8988T (cell line): ENCODE measurements at regions not wholly inside any gene's neighbourhood (a gene's known extent, or its start where the extent isn't known, plus 50 kb on each side); places are given as distances from the start of the nearest gene placed in this dataset.
"Not testable (repeated sequence)": the region's sequence is repeated elsewhere in the genome, so short reads cannot be mapped to it uniquely, and the experiment has no call there.

Source experiments
- DNase-seq: peaks from one replicate; pipeline ENCODE4 v3.0.0; 2011

DNA sequence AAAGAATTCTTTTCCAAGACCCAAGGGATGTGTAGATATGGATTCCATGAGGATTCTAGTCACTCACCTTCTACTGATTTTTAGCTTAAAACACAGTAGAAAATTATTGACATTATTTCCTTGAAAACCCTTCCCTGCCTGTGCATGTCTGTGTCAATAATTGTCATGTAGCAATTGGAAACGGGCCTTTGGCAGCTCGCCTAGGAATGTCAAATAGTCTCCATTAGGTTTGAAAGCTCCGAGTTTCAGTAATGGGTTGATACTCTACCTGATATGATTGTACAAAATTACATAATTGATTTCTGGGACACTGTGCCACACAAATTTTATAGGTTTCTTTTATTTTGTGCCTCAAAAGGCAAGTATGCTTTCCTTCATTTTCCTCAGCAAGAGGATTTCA, 515.2 kb upstream of the ARID1B start:
- no peak for DNase-seq

GRCh38 chr6:156260815-156261214, 516.4 kb upstream of the ARID1B start:
- no peak for DNase-seq

DNA sequence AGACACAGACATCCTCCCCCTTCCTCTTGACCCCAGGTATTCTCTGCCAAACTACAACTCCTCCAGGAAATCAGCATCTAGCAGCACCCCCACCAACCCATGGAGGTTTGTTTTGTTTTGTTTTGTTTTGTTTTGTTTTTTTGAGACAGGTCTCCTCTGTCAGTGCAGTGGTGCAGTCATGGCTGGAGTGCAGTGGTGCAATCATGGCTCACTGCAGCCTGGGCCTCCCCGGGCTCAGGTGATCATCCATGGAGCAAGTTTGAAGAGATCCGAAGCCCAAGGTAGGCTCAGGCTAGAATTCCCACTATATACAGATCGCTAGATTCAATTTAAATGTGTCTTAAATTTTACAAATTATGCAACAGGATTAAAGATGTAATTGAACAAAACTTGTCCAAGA, 518.2 kb upstream of the ARID1B start:
- DNase-seq, result no peak

DNA sequence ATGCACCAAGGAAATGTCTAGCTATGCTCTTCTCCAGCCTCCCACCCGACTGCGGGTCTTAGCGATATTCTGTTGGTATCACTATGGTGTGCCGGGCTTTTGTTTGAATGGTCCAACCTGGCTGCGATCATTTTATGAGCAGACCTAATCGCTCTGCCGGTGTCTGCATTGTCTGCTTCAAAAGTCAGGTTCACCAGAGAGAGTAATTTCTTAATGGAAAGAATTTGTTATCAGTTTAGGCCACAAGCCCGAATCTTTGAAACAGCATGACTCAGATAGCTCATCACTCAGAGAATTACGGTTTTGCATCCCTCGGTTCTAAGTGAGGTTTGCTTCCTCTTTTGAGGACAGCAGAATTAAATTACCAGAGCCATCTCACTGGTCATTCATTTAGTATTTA, 521.0 kb upstream of the ARID1B start:
- no peak for DNase-seq

DNA sequence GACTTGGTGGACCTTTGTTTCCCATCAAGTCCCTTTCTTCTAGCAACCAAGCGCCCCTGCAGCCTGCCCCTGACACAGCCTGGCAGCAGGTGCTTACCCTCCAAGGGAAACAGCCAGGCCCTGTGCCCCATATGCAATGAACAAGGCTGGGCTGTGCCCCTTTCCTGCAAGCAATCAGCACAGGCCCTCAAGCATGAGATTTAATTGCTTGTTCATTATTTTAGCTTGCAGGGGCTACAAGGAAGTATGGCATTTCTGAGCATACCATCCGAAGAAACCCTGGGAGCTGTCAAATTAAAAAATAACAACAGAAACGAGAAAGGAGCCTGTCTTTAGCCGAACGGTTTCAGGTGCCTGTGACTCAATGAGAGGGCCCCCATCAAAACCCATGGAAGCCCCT, 522.9 kb upstream of the ARID1B start:
- no peak for DNase-seq

DNA sequence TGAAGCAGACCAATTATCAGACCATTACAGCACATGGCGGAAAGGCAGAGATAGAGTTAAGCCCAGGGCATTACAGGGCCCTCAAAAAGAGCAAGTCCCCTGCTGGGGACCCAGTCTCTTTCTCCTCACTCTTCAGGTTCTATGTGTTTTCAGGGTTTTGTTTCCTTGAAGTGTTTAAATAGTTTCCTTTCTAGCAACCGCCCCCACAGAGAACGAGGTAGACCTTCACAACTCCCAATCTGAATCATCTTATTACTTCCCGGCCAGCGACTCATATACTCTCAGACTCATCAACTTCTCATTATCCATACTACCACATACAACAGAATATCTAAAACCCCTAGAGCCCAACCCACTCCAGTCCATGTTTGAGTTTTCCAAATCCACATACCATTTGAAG, 526.6 kb upstream of the ARID1B start:
- DNase-seq, result no peak

- no peak for DNase-seq
Observed at GRCh38 chr6:156242206-156242605, 535.0 kb upstream of the ARID1B start.

GRCh38 chr6:156231026-156231765, 546.0 kb upstream of the ARID1B start:
- DNase-seq, result no peak

DNA sequence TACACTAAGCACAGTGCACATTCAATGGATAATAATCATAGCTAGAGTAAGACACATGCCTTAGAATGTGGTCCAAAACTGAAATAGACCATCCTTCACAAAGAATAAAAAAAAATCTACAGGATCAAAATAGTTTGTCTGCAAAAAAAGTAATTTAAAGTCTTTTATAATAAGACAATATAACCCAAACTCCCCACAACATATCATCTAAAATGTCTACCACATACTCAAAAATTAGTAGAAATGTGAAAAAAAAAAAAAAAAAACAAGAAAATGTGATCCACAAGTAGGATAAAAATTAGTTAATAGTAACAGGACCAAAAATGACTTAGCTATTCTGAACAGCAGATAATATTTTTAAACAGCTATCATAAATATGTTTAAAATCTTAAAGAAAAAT, 557.2 kb upstream of the ARID1B start:
- DNase-seq, result no peak

DNA sequence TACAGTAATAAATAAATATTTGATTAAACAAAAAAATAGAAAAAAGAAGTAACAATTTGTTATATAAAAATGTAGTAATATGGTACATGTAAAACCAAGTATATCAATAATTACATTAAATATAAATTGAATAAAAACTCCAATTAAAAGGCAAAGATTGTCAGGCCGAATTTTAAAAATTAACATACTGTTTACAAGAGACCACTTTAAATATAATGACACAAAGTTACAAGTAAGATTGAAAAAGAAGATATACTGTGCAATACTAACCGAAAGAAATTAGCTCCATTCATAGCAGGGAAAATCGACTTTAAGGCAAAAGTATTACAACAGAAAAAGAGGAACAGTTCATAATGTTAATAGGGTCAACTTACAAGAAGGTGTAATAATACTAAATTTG, 571.5 kb upstream of the ARID1B start:
- DNase-seq, result no peak

- DNase-seq, result no peak
Observed at GRCh38 chr6:156199182-156199581, 578.0 kb upstream of the ARID1B start.

DNA sequence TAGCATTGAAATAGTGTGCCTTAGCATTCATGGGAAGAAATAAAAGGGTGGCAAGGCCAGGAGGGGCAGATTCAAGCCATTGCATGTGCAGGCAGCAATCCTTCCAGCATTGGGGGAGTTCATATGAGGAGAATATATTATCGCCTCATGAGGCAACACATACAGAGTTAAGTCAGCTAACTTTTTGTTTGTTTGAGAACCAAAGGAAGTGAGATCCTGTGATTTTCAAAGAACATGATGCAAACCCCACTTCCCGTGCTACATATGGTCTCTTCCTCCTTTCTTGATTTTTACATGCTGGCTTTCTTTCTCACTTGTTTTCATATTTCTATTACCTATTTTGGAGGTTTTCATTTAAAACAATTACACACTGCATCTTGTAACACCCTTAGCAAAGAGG, 579.7 kb upstream of the ARID1B start:
- no peak for DNase-seq

- DNase-seq, result no peak
Observed at GRCh38 chr6:156194981-156195380, 582.2 kb upstream of the ARID1B start.

GRCh38 chr6:156193381-156193780, 583.8 kb upstream of the ARID1B start:
- no peak for DNase-seq

DNA sequence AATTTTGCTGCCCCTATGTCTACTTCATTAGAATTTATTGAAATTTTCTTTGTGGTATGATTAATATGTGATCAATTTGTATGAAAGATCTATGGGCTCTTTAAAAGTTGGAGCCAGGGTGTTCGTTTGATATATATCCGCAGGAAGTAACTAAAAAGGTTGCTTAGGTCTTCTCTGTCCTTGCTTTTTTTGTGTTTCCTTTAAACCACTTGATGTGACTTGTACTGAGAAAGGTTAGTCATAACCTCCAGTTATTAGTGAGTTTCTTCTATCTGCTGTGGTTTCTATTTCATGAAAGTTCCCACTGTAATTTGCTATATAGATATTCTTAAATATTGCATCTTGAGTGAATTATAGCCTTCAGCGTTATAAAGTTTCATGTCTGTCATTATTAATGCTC, 585.3 kb upstream of the ARID1B start:
- no peak for DNase-seq

- DNase-seq, result not testable (repeated sequence)
Observed at GRCh38 chr6:156191390-156191789, 585.8 kb upstream of the ARID1B start.

DNA sequence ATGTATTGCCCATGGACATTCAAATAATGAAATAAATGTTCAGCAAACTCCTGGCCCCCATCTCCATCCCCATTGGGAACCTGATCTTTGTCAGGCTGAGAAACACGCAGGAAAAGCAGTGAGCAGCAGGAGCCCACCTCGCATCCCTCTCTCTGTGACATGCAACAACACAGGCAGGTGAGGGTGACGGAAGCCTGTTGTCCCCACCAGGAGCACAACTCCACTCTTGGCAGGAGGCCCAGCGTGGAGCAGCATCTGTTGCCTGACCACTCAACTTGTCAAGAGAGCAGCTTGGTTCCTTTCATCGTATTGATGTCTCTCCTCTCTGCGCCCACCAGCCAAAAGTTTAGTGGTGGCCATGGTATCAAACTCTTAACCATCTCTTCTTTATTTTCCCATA, 586.9 kb upstream of the ARID1B start:
- no peak for DNase-seq

- no peak for DNase-seq
Observed at GRCh38 chr6:156189714-156190113, 587.5 kb upstream of the ARID1B start.

- DNase-seq, result no peak
Observed at GRCh38 chr6:156189195-156189594, 588.0 kb upstream of the ARID1B start.

GRCh38 chr6:156185113-156185512, 592.1 kb upstream of the ARID1B start:
- DNase-seq, result no peak

- DNase-seq, result no peak
Observed at GRCh38 chr6:156183678-156184077, 593.5 kb upstream of the ARID1B start.

DNA sequence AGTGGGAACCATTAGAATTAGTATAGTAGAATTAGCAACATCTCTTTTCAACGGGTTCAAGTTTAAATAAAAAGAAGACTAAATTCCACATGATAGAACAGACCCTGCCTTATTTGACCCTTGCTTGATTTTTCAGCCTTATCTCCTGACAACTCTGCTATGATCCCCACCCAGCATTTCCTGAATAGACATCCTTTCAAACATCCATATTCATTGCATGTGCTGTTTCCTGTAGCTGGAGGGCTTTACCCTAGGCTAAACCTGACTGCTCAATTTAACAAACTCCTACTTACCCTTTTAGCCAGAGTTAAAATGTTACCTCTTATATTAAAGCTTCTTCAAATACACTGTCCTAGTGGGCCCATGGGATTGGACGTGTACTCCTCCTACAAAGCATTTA, 594.8 kb upstream of the ARID1B start:
- no peak for DNase-seq

- DNase-seq, result no peak
Observed at GRCh38 chr6:156181506-156181905, 595.7 kb upstream of the ARID1B start.

- no peak for DNase-seq
Observed at GRCh38 chr6:156175971-156176421, 601.2 kb upstream of the ARID1B start.

GRCh38 chr6:156175433-156175832, 601.7 kb upstream of the ARID1B start:
- DNase-seq, result no peak
